ENCODE measurements at regions not wholly inside any gene's neighbourhood (a gene's known extent, or its start where the extent isn't known, plus 50 kb on each side); places are given as distances from the start of the nearest gene placed in this dataset.

GRCh38 chr2:205849136-205849535, 166.8 kb downstream of the NRP2 start:
- H3K9me3 ChIP-seq (ENCODE audit: control insufficient read depth, low read length, poor library complexity, severe bottlenecking) = no peaks in the 10 kb centered on the region
- Mint-ChIP-seq H3K27me3 (peaks cover 26% of the 10 kb centered on the region), H3K36me3 (ENCODE audit: low read depth) (no peaks in the 10 kb centered on the region), H3K4me3 (no peak overlapping the region), H3K4me1 (no peaks in the 10 kb centered on the region), H3K27ac (no peak overlapping the region)
- DNase-seq (no peak), ATAC-seq (no peak)

- no peaks in the 10 kb centered on the region for H3K36me3 Mint-ChIP-seq (ENCODE audit: low read depth)
- no peak for ATAC-seq
- no peaks in the 10 kb centered on the region for H3K9me3 ChIP-seq (ENCODE audit: control insufficient read depth, low read length, poor library complexity, severe bottlenecking)
- no peak for DNase-seq
- no peaks in the 10 kb centered on the region for H3K4me1 Mint-ChIP-seq
- peaks cover 26% of the 10 kb centered on the region for H3K27me3 Mint-ChIP-seq
- H3K27ac Mint-ChIP-seq = no peak overlapping the region
- no peak overlapping the region for H3K4me3 Mint-ChIP-seq
Observed at GRCh38 chr2:205848601-205849000, 166.3 kb downstream of the NRP2 start.

Data from T-helper 17 cell (primary cell).